NCI-H1694 treated with DMSO at 0.1 percent for 48 hours (cell line): ENCODE measurements at regions not wholly inside any gene's neighbourhood (a gene's known extent, or its start where the extent isn't known, plus 50 kb on each side); places are given as distances from the start of the nearest gene placed in this dataset.
A peak's percentile ranks its signal among the peaks of the same experiment; 100 is the strongest.
"Not testable (repeated sequence)": the region's sequence is repeated elsewhere in the genome, so short reads cannot be mapped to it uniquely, and the experiment has no call there.

ENCODE experiments used
- DNase-seq: peaks from one replicate; lab custom pipeline; 2025; lab: John Stamatoyannopoulos, UW

- peak; percentile 76 for DNase-seq
Observed at GRCh38 chr14:22386924-22387775, 201.9 kb downstream of the DAD1 start.

- no peak for DNase-seq
Observed at GRCh38 chr14:22384974-22385526, 204.0 kb downstream of the DAD1 start.

- no peak for DNase-seq
Observed at GRCh38 chr14:22384167-22384549, 204.9 kb downstream of the DAD1 start.

- no peak for DNase-seq
Observed at GRCh38 chr14:22383515-22384166, 205.4 kb downstream of the DAD1 start.

- DNase-seq: no peak
Observed at GRCh38 chr14:22382955-22383354, 206.1 kb downstream of the DAD1 start.

- no peak for DNase-seq
Observed at GRCh38 chr14:22382395-22382794, 206.6 kb downstream of the DAD1 start.

- DNase-seq: no peak
Observed at GRCh38 chr14:22381766-22382165, 207.3 kb downstream of the DAD1 start.

- no peak for DNase-seq
Observed at GRCh38 chr14:22381408-22381760, 207.6 kb downstream of the DAD1 start.

GRCh38 chr14:22380571-22381407 is 208.2 kb downstream of the DAD1 start:
- DNase-seq: no peak

GRCh38 chr14:22379727-22380126 is 209.3 kb downstream of the DAD1 start:
- DNase-seq: no peak

- no peak for DNase-seq
Observed at GRCh38 chr14:22378181-22378580, 210.8 kb downstream of the DAD1 start.

- peak; percentile 60 for DNase-seq
Observed at GRCh38 chr14:22375321-22375930, 213.6 kb downstream of the DAD1 start.

GRCh38 chr14:22370084-22370847 is 218.8 kb downstream of the DAD1 start:
- no peak for DNase-seq

- no peak for DNase-seq
Observed at GRCh38 chr14:22358726-22359125, 230.3 kb downstream of the DAD1 start.

GRCh38 chr14:22349281-22349680 is 239.7 kb downstream of the DAD1 start:
- DNase-seq: not testable (repeated sequence)

- DNase-seq: no peak
Observed at GRCh38 chr14:22344673-22345072, 244.4 kb downstream of the DAD1 start.

- DNase-seq: not testable (repeated sequence)
Observed at GRCh38 chr14:22344209-22344608, 244.8 kb downstream of the DAD1 start.

GRCh38 chr14:22341049-22341448 is 248.0 kb downstream of the DAD1 start:
- no peak for DNase-seq

- DNase-seq: no peak
Observed at GRCh38 chr14:22338917-22339715, 249.9 kb downstream of the DAD1 start.

- DNase-seq: no peak
Observed at GRCh38 chr14:22338381-22338780, 250.6 kb downstream of the DAD1 start.
